ENCODE measurements at regions not wholly inside any gene's neighbourhood (a gene's known extent, or its start where the extent isn't known, plus 50 kb on each side); places are given as distances from the start of the nearest gene placed in this dataset.
A peak's percentile ranks its signal among the peaks of the same experiment; 100 is the strongest.

- in situ Hi-C loops (cut with HindIII; ENCODE audit: extremely low pct_ligation_motif_present, low pct_unique_long_range_greater_than_20kb), result no loop called here
- Histone ChIP-seq H3K4me3 (replicated peaks in 1 of 3; ENCODE audit: insufficient read depth in 1 of 3, low read depth in 2 of 3, low read length in 3 of 3) (no peak overlapping the region), H3K4me2 (ENCODE audit: low read depth, low read length) (no peak overlapping the region), H3K79me2 (ENCODE audit: insufficient read depth, low read length) (no peaks in the 10 kb centered on the region), H3K27me3 (ENCODE audit: control insufficient read depth in 1 of 2, insufficient read depth in 2 of 2, low read length in 2 of 2) (no peaks in the 10 kb centered on the region), H3K9ac (ENCODE audit: insufficient read depth, low read depth, low read length) (no peak overlapping the region), H4K20me1 (ENCODE audit: insufficient read depth, low read length) (no peaks in the 10 kb centered on the region), H3K27ac (ENCODE audit: extremely low read length, insufficient read depth, low read length) (no peak overlapping the region), H3K9me3 (ENCODE audit: low read length) (no peaks in the 10 kb centered on the region), H2AFZ (ENCODE audit: low read length) (no peak overlapping the region), H3K36me3 (replicated peaks in 1 of 2; ENCODE audit: control insufficient read depth in 1 of 2, insufficient read depth in 2 of 2, low read length in 2 of 2) (no peaks in the 10 kb centered on the region), H3K4me1 (ENCODE audit: insufficient read depth, low read length) (no peaks in the 10 kb centered on the region)
- FAIRE-seq (no peak), DNase-seq (ENCODE audit: low spot score) (no peak), ATAC-seq (no peak)
- no TSS peak for BruUV-seq (replicated peaks)
- intact Hi-C loops (cut with micrococcal nuclease; ENCODE audit: unreplicated experiment), result no loop called here
- ChIA-PET POLR2A (no interaction called here), CTCF (ENCODE audit: low intra/inter-chr PET ratio, low total read pairs) (no interaction called here)
- no CpG with 5 or more reads among the region's 1 CpG for WGBS (ENCODE audit: low lambda C conversion rate)
- no peak for TF ChIP-seq MXD3 (CRISPR knock-in tag; IDR thresholded peaks at IDR 0.05)
Measured at GRCh38 chr2:21561965-21562364, 438.2 kb downstream of the TDRD15 start.

- H3K9ac ChIP-seq (ENCODE audit: insufficient read depth, low read depth, low read length), result no peak overlapping the region
- ChIA-PET POLR2A (no interaction called here), CTCF (ENCODE audit: low intra/inter-chr PET ratio, low total read pairs) (no interaction called here)
- no peaks in the 10 kb centered on the region for H3K4me1 ChIP-seq (ENCODE audit: insufficient read depth, low read length)
- H2AFZ ChIP-seq (ENCODE audit: low read length), result no peak overlapping the region
- FAIRE-seq, result no peak
- H3K36me3 ChIP-seq (replicated peaks in 1 of 2; ENCODE audit: control insufficient read depth in 1 of 2, insufficient read depth in 2 of 2, low read length in 2 of 2), result no peaks in the 10 kb centered on the region
- H3K9me3 ChIP-seq (ENCODE audit: low read length), result no peaks in the 10 kb centered on the region
- ATAC-seq, result no peak
- WGBS (ENCODE audit: low lambda C conversion rate), result 3% methylated on average over 5 of the region's 5 CpGs
- no peaks in the 10 kb centered on the region for H4K20me1 ChIP-seq (ENCODE audit: insufficient read depth, low read length)
- H3K27me3 ChIP-seq (ENCODE audit: control insufficient read depth in 1 of 2, insufficient read depth in 2 of 2, low read length in 2 of 2), result no peaks in the 10 kb centered on the region
- intact Hi-C loops (cut with micrococcal nuclease; ENCODE audit: unreplicated experiment) (no loop called here), in situ Hi-C loops (cut with HindIII; ENCODE audit: extremely low pct_ligation_motif_present, low pct_unique_long_range_greater_than_20kb) (no loop called here)
- H3K4me2 ChIP-seq (ENCODE audit: low read depth, low read length), result no peak overlapping the region
- 0 out of 2 replicates have a peak, but pooled peaks have one; percentile 7 for TF ChIP-seq CREB1 (IDR thresholded peaks at IDR 0.05)
- TF ChIP-seq CREB1 (CRISPR knock-in tag; IDR thresholded peaks at IDR 0.05), result no peak
- TF ChIP-seq XRCC5 (optimal IDR thresholded peaks at IDR 0.05; ENCODE audit: low read length), result no peak
- H3K27ac ChIP-seq (ENCODE audit: extremely low read length, insufficient read depth, low read length), result no peak overlapping the region
- H3K79me2 ChIP-seq (ENCODE audit: insufficient read depth, low read length), result no peaks in the 10 kb centered on the region
- no peak overlapping the region for H3K4me3 ChIP-seq (replicated peaks in 1 of 3; ENCODE audit: insufficient read depth in 1 of 3, low read depth in 2 of 3, low read length in 3 of 3)
- DNase-seq (ENCODE audit: low spot score), result no peak
- no TSS peak for BruUV-seq (replicated peaks)
Measured at GRCh38 chr2:21567395-21567794, 443.6 kb downstream of the TDRD15 start.

Data from HepG2 (cell line).